ENCODE measurements at regions not wholly inside any gene's neighbourhood (a gene's known extent, or its start where the extent isn't known, plus 50 kb on each side); places are given as distances from the start of the nearest gene placed in this dataset.
"Not testable (repeated sequence)": the region's sequence is repeated elsewhere in the genome, so short reads cannot be mapped to it uniquely, and the experiment has no call there.

DNA sequence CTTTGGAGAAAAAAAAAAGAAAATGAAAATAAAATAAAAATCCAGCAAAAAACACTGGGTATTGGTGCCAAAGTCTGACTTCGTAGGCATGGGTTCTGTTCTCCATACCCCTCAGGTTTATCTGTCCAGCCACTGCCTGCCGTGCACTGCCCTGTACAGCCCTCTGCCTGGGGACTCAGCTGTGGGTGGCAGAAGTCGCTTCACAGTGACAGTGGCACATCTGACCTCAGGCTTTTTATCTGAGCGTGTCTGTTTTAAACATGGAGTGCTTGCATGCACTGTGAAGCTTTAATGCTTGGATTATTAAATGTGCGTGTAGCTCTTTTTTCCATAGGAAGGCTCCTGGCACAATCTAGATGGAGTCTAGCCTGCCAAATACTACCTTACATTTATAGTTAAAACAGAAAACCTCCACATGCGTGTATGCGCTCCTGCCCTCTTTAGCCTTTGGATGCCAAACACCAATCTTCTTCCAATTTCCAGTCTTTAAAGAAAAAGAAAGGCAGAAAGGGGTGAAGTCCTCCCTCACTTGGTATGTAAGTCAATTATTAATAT, 375.5 kb downstream of the UTRN start:
- no peak for FAIRE-seq

DNA sequence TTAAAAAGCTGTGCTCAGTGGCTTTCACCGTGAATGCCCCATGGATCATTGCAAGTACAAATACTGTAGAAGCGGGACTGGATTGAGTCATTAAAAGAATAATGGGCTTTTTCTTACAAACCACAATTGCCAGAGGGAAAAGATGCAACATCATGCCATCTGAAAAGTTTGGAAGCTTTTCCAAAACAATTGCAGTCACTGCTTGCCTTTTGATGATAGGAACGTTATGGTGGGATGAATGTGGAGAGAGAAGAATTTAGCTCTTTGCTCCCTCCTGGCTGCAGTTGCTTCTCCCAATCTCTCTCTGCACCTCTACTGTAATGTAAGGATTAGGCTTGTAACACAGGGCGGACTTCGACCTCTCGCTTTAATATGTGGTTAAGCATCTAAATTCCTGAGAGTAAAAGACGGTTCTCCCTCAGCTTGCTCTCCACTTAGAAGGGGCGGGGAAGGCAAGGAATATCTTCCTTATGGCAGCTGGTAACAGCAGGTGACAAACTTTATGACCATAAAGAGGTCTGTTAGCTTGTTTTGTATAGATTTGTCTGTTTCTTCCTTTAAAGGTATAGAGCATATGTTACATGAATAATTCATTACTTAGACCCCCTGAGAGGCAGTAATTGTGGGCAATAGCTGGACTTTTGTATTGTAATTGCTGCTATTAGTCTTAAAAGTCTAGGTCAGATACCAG, 376.1 kb downstream of the UTRN start:
- FAIRE-seq: no peak

DNA sequence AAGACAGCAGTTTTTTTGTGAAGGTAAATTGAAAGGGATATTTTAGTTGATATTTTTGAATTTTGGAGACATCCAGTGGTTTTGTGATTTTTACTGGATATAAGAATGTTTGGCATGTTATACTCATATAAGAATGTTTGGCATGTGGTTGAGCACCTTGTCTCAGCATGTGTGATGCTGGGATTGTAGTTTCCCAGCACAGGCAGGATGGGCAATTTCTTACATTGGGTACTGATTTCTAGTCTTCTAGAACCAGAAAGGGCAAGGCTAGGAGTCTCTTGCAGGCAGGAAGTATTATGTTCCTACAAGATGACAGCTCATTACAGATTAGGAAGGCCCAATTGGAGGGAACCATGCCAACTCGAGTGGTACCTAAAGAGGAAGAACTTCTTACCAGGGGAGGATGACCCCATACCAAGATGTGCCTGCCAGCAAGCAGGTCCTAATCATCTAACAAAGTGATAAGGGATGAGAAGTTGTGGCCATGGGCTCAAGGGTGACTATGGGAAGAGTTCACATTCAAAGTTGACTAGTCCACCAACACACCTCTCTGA, 377.8 kb downstream of the UTRN start:
- FAIRE-seq: no peak

DNA sequence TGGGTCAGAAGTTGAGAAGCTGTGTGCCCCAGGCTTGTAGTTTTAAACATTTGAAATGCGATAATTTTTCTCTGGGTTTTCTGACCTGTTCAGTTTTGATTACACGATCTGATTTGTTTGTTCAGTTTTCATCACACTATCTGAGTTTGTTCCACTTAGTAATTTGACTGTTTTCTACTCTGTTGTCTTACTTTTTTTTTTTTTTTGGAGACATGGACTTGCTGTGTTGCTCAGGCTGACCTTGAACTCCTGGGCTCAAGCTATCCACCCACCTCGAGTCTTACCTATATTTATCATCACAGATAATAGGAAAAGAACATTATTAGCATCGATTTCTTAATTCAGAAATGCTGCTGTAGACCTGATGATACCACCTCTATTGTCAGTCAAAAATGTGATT, 379.1 kb downstream of the UTRN start:
- FAIRE-seq: no peak

DNA sequence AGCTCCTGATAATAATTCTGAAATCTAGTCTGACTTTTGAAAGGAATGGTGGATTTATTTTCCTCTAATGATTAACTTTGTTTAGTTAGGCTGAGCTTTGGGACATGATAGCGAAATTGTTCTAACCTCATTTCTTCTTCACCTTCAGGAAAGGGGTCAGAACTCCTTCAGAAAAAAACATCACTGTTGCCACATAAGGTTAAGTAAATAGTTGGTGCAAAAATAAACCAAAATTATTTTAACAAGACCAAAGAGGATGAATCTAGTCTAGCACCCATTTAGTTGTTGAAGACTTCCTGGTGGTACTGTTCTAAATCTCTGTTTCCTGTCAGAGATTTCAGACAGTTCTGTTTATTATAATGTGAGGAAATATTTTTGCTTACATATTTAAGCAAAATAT, 379.8 kb downstream of the UTRN start:
- FAIRE-seq: no peak

DNA sequence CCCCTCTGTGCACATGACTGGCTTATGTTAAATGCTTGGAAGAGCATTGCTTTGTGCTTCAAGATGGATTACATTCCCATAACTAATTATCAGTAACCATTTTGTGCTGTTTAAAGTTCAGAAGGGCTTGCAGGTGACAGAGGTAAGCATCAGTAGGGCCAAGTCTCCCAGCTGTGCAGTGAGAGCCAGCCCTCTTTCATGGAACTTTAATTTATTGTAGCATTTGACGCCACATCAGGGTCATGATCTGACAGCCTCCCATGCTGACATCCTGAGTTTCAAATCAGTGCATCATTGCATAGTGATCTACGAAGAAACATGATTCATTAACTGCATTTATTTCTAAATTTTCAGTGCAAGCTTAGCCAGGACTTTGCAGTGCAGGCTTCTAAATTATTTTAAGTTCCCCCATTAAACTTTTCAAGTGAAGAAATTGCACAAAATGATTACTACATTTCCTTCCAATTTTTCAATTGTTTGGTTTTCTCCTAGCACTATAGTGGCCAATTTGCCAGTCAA, 380.9 kb downstream of the UTRN start:
- FAIRE-seq: no peak

DNA sequence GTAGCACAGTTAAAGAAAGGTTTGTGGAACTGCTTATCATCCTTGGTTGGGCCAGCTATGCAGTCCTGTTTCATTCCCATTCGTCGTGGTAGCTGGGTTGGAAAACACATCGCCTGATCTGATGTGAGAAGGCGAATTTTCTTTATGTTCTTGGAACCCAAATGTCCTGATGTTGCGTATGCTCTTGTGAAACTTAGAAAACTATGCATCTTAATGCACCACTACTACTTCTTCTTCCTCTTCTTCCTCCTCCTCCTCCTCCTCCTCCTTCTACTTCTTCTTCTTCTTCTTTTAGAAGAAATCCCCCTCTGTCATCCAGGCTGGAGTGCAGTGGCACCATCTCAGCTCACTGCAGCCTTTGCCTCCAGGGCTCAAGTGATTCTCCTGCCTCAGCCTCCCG, 381.6 kb downstream of the UTRN start:
- FAIRE-seq: no peak

DNA sequence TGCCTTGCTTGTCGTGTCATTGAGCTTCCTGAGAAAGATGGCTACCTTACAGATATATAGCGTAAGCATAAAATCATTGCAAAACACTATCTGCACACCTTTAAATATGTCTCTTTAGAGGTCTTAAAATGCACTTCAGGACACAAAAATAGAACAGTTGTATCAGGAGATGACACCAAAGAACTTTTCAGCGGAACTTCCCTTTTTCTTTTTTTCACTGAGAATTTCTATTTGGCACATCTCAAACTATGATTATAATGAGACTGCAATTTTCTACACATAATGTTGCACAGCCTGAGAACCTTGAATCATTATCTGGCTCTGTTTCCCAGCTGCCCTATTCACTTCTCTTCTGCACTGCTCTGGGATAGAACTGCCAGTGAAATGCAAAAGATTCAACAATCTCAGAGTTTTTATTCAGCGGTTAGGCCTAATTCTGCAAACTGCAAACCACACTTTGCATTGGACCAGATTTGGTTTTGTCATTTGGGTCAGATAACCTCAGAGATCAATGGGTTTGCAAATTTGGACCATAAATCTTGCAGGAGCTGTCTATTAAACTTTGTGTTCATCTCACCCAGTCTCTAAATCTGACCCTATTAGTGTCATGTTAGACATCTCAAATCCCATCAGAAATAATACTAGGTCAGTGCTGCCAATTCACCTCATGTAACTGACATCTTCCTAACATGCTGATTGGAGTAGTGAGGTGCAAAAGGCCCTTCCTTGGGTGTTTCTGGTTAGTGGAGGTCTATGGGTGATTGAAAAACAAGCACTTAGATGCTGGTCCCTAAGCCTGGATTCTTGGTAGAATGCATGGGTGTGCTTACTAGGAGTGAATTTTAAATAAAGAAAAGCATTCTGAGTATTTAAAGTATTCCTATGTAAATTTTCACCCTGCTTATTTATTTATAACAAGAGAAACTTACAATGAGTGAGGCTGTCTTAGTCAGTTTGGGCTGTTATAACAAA, 382.7 kb downstream of the UTRN start:
- FAIRE-seq: no peak

DNA sequence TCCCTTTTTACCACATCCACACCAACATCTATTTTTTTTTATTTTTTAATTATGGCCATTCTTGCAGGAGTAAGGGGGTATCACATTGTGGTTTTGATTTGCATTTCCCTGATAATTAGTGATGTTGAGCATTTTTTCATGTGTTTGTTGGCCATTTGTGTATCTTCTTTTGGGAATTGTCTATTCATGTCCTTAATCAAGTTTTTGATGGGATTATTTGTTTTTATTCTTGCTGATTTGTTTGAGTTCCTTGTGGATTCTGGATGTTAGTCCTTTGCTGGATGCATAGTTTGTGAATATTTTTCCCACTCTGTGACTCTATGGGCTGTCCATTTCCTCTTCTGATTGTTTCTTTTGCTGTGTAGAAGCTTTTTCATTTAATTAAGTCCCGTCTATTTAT, 385.1 kb downstream of the UTRN start:
- FAIRE-seq: not testable (repeated sequence)

DNA sequence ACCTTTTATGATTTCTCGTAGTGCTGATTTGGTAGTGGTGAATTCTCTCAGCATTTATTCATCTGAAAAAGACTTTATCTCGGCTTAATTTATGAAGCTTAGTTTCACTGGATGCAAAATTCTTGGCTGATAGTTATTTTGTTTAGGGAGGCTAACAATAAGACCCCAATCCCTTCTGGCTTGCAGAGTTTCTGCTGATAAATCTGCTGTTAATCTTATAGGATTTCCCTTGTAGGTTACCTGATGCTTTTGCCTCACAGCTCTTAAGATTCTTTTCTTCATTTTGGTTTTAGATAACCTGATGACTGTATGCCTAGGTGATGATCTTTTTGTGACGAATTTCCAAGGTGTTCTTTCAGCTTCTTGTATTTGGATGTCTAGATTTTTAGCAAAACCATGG, 388.7 kb downstream of the UTRN start:
- no peak for FAIRE-seq

DNA sequence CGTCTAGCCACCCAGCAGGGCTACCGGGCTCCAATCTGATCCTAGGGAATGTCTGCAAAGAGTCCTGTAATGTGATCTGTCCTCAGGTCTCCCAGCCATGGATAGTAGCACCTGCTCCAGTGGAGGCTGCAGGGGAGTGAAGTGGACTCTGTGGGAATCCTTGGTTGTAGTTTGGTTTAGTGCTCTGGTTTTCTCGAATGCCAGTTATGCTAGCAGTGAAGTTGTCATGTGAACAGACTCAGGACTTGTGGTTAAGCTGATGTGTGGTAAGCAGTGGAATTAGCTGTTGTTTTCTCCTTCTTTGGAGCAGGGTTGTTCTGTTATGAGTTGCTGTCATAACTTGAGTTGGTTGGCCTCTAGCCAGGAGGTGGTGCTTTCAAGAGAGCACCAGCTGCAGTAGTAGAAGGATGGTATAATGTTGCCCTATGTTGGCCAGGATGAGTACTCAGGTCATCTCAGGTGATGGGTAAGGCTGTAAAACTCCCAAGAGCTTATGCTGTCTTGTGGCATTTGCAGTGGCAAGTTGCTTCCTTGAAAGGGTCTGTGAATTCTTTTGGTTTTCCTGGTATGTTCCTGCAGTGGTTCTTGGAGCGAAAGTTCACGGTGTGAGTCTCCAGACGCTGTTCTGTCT, 390.2 kb downstream of the UTRN start:
- no peak for FAIRE-seq

DNA sequence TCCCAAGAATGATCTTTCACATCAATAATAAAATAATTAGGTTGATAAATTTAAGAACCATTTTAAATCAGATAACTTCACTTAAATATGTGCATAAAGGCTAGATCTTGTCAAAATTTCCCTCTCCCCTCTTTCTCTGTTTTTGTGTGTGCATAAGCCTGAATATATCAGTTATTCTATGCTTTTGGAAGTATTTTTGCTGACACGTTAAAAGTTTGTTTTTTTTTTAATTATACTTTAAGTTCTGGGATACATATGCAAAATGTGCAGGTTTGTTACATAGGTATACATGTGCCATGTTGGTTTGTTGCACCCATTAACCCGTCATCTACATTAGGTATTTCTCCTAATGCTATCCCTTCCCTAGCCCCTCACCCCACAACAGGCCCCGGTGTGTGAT, 391.2 kb downstream of the UTRN start:
- not testable (repeated sequence) for FAIRE-seq

DNA sequence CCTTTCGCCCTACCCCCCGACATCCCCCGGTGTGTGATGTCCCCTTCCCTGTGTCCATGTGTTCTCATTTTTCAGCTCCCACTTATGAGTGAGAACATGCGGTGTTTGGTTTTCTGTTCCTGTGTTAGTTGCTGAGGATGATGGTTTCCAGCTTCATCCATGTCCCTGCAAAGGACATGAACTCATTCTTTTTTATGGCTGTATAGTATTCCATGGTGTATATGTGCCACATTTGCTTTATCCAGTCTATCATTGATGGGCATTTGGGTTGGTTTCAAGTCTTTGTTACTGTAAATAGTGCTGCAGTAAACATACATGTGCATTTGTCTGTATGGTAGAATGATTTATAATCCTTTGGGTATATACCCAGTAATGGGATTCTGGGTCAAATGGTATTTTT, 392.1 kb downstream of the UTRN start:
- not testable (repeated sequence) for FAIRE-seq

DNA sequence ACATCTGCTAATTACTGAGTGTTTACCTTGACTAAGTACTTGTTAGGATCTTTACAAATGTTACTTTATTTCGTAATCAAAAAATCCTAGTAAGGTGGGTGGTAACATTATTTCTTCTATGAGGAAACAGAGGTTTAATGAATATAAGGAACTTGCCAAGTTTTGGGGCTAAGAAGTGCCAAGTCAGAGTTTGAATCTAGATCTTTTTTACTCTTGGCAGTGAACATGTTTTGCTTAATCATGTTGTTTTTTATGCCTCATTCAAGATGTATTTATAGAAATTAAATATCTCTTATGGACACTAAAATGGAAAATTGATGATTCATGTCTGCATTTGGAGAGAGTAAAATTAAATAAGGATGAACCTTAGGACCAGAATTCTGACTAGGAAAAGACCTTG, 393.7 kb downstream of the UTRN start:
- no peak for FAIRE-seq

DNA sequence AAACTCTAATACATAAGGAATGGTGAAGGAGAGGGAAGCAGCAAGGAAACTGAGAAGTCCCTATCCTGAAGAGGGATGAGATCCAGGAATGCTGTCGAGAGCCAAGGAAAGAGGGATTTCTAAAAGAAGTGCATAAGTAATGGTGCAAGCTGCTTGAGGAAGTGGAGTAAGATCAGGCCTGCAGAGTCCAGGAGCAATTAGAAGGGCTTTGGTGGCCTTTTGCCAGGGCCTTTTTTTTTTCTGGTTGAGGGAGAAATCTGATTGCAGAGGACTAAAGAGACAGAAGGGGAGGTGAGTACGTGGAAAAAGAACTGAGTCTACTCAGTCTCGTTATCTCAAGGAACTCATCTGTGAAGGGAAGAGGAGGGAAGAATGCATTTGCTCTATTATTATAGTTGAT, 396.2 kb downstream of the UTRN start:
- FAIRE-seq: no peak

DNA sequence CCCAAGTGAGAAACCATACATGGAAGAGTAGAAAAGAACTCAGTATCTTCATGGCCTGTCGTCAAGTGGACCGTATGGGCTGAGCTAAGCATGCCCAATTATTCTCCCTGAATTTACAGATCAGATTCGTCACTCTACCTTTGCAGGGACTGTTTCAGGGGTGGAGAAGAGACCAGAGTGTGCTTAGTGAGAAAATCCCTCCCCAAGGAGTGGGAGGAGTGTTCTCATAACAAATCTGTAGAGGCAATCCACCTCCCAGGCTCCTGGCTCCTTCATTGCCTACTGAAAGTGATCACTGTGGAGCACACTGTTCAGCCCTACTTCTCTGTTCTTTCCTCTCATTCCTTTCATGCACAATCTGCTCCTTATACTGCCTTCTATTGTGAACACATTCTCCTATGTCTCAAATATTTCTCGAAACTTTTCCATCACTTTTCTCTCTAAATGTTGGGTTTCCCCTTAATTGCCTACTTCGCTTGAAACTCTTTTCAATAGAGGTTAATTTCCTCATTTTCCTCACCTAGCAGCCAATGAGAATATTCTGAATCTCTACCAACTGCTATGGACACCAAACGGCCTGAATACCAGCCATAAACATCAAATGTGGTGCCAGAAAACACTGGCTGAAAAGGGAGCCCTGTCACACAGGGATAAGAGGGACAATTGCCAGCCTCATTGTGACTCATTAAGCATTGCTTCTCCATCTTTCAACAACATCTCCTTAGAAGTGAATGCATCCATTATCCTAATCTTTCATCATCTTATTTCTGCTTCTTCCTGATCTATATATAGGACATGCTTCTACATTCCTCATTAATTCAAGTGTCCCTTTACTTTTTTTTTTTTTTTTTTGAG, 398.3 kb downstream of the UTRN start:
- FAIRE-seq: no peak

DNA sequence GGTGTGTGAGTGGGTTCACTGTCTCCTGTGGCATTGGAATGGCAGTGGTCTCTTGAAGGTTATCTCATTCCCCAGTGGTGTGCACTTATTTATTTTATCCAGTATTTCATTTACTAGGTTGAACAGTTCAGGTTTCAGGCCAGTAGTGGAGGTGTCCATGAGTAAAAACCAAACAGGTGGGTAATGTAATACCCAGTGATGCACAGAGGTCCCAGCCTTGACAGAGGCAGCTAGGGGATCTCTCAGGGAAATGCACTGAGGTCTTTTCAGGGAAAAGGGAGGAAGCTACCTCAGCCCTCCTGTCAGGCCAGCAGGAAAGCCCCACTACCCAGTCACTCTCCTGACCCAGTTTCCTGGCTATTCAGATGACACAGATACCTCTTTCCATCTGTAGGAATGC, 403.6 kb downstream of the UTRN start:
- no peak for FAIRE-seq

DNA sequence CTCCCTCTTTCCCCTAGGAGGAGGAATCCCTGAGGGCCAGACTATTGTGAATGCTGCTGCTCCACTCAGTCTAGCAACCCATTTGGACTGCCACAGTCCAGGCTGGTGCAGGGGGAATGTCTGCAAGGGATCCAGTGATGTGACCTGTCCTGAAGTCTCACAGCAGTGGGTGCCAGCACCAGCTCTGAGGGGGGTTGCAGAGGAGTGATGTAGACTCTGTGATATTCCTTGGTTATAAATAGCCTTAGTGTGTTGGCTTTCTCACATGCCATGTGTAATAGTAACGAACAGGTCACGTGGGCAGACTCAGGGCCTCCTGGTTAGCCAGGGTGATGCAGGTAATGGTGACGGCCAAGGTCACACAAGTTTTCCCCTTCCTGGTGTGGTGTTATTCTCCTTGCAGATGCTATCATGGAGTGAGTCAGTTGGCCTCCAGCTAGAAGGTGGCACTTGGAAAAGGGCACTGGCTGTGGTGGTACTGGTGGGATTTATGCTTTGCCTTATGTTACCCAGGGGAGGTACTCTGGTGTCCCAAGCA, 404.4 kb downstream of the UTRN start:
- FAIRE-seq: no peak

DNA sequence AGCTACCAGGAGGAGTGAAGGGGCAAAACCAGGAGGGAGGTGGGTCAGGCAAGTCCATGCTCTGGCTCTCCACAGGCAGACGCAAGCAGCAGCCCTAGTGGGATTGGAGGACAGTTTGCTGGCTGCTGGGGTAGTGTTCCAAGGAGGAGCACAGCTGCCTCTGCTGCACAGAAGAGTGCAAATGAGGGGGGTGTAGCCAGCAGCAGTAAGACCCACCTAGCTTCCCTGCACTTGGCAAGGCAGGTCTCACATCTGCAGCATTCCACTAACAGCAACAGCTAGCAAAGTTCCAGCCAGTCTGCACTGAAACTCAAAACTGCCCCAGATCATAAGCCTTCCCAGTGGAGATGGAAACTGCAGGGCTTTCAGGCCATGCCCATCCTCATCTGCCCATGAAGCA, 405.0 kb downstream of the UTRN start:
- no peak for FAIRE-seq

DNA sequence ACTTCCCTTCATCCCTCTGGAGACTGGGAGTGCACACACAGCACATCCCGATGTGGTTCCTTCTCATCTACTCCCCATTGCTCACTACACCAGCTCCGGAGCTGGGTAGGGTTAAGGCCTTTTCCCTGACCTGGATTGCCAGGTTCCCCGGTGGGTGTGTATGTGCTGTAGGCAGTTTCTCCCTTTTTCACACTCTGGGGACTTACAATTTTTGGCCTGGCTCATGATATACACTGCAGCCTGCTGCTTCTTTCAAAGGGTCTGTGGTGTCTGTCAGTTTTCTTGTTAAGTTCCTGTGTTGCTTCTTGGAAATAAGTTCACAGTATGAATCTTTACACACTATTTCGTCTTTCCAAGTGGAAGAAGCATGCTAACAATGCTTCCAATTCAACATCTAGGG, 405.5 kb downstream of the UTRN start:
- FAIRE-seq: no peak

DNA sequence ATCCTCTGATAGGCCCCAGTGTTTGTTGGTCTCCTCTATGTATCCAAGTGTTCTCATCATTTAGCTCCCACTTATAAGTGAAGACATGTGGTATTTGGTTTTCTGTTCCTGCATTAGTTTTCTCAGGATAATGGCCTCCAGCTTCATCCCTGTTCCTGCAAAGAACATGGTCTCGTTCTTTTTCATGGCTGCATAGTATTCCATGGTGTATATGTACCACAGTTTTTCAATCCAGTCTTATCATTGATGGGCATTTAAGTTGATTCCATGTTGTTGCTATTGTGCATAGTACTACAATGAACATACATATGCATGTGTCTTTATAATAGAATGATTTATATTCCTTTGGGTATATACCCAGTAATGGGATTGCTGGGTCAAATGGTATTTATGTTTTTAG, 406.9 kb downstream of the UTRN start:
- FAIRE-seq: not testable (repeated sequence)
